ENCODE measurements at regions not wholly inside any gene's neighbourhood (a gene's known extent, or its start where the extent isn't known, plus 50 kb on each side); places are given as distances from the start of the nearest gene placed in this dataset.

- TF ChIP-seq CTCF (IDR thresholded peaks at IDR 0.05), result no peak
- no peak for TF ChIP-seq POLR2A (IDR thresholded peaks at IDR 0.05)
These were observed 116.3 kb upstream of the TAB2 start for GRCh38 chr6:149201068-149201655.

Measured in thyroid gland (tissue), 4 donors.